Fibroblast of the aortic adventitia (primary cell): ENCODE measurements at regions not wholly inside any gene's neighbourhood (a gene's known extent, or its start where the extent isn't known, plus 50 kb on each side); places are given as distances from the start of the nearest gene placed in this dataset.

ENCODE experiments used
- DNase-seq: peaks from one replicate; pipeline ENCODE4 v3.0.0-alpha.2; 2010; ENCODE audit warnings: low read depth
- H3K4me3 ChIP-seq: 2 replicates; pipeline ENCODE4 v1.5.1; 2011; ENCODE audit warnings: low read depth, mild to moderate bottlenecking, control low read depth, low read length, moderate library complexity
- TF ChIP-seq, protein P1 (sequence below): IDR thresholded peaks from 2 replicates; pipeline ENCODE4 v1.5.1; 2011; ENCODE audit warnings: mild to moderate bottlenecking, low read length, control low read depth, inconsistent platforms; ENCODE audit not compliant: insufficient read depth

- DNase-seq = peak; percentile 51
- TF ChIP-seq, protein P1, sequence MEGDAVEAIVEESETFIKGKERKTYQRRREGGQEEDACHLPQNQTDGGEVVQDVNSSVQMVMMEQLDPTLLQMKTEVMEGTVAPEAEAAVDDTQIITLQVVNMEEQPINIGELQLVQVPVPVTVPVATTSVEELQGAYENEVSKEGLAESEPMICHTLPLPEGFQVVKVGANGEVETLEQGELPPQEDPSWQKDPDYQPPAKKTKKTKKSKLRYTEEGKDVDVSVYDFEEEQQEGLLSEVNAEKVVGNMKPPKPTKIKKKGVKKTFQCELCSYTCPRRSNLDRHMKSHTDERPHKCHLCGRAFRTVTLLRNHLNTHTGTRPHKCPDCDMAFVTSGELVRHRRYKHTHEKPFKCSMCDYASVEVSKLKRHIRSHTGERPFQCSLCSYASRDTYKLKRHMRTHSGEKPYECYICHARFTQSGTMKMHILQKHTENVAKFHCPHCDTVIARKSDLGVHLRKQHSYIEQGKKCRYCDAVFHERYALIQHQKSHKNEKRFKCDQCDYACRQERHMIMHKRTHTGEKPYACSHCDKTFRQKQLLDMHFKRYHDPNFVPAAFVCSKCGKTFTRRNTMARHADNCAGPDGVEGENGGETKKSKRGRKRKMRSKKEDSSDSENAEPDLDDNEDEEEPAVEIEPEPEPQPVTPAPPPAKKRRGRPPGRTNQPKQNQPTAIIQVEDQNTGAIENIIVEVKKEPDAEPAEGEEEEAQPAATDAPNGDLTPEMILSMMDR = no peak
- no peak overlapping the region for H3K4me3 ChIP-seq
These were observed 105.8 kb upstream of the DUSP22 start for GRCh38 chr6:186340-186965.

GRCh38 chr6:187210-187861 lies 105.0 kb upstream of the DUSP22 start:
- DNase-seq = no peak
- no peak overlapping the region for H3K4me3 ChIP-seq
- TF ChIP-seq, protein P1 = no peak

GRCh38 chr6:188821-189655 lies 103.2 kb upstream of the DUSP22 start:
- peak; percentile 86 for DNase-seq
- H3K4me3 ChIP-seq = no peak overlapping the region
- TF ChIP-seq, protein P1 = peak; percentile 89

DNA sequence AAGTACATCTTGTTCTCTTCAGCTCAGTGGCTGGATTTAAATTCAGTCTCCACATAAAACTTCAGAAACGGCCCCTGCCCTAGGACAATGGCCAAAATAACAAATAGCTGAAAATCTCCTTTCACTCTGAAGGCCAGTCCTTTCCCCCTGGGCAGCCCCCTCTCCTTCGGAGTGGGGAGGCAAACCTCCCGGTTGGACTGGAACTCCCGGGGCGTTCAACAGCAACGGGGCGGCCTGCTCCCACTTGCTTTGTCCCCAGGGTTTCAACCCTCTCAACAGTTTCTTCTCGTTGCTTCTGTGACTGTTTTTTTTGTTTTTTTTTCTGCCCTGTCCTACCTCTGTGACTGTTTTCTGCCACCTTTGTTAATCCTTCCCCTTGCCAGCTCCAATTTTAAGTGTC lies 102.6 kb upstream of the DUSP22 start:
- TF ChIP-seq, protein P1 = no peak
- no peak overlapping the region for H3K4me3 ChIP-seq
- DNase-seq = no peak

- no peak for DNase-seq
- no peak overlapping the region for H3K4me3 ChIP-seq
- TF ChIP-seq, protein P1 = no peak
These were observed 101.5 kb upstream of the DUSP22 start for GRCh38 chr6:190596-191395.
